Inflammatory macrophage (primary cell): ENCODE measurements at regions not wholly inside any gene's neighbourhood (a gene's known extent, or its start where the extent isn't known, plus 50 kb on each side); places are given as distances from the start of the nearest gene placed in this dataset.

ENCODE experiments used
- DNase-seq, 2 donors: peaks; one replicate each; pipeline ENCODE4 v3.0.0-alpha.2; 2020 to 2022

GRCh38 chr1:99170516-99170915 lies 93.8 kb upstream of the PLPPR4 start:
- DNase-seq: no peak

GRCh38 chr1:99171184-99171813 lies 93.0 kb upstream of the PLPPR4 start:
- DNase-seq: no peak

DNA sequence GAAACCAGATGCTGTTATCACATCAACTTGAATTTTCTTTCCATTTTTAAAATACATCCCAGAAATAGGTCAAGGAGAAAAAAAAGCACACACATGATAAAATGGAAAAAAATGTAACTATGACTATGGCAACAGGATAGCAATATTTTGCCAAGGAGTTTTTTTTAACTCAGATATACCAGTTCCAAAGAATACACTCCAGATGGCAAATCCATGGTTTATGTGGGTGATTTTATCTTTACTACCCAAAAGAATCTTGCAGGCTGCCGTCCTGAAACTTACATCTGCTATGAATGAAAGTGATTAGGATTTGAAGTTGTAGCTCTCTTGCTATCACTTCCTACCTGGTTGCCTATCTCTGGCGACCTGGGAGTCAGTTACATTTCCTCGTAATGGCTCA lies 91.0 kb upstream of the PLPPR4 start:
- DNase-seq: no peak

DNA sequence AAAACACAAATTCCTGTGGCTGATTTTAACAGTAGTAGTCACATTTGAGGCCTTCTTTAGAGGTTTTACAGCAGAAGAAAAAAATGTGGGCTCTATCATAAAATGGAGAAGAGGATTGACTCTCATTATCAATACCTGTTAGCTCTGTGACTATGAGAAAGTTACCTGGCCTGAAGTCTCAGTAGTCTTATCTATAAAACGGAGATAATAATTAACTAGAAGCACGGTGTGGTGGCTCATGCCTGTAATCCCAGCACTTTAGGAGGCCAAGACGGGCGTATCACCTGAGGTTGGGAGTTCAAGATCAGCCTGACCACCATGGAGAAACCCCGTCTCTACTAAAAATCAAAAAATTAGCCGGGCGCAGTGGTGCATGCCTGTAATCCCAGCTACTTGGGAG lies 90.4 kb upstream of the PLPPR4 start:
- DNase-seq: no peak

- DNase-seq: no peak
Observed at GRCh38 chr1:99176753-99177152, 87.5 kb upstream of the PLPPR4 start.

DNA sequence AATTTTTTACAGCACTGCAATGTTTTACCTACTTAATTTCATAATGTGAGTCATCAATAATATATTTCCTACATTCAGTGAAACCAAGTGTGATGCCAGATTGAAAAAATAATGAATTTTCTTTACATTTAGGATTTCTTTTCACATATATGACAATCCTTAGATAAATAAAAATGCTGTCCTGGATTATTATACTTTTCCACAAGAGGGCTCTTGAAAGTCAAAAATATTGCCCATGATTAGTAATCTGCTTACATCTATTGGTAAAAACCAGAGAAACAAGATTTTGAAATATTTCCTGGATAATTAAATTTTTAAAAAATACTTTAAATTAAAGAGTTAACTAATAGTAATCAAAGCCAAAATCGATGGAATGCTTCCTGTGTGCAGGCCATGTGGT lies 86.8 kb upstream of the PLPPR4 start:
- no peak for DNase-seq

DNA sequence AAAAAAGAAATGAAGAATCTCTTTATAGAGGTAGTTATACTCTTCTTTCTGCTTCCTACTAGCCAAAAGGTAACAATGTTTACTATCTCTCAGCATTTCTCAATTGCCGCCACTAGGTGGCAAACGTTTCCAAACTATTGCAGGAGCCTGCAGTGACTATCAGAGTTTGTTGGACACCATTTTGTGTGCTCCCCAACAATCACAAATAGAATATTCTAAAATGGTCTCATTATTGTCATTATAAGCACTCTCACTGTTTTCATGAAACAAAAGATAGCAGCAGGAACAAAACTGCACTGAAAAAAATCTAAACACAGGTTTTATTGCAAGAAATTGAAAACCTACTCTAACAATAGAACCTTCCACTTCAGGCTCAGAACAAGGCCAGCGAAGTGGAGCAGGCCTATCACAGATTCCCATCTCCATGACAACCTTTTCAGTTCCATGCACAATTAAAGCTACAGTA lies 83.9 kb upstream of the PLPPR4 start:
- peak; percentile 79 to 83 for DNase-seq

DNA sequence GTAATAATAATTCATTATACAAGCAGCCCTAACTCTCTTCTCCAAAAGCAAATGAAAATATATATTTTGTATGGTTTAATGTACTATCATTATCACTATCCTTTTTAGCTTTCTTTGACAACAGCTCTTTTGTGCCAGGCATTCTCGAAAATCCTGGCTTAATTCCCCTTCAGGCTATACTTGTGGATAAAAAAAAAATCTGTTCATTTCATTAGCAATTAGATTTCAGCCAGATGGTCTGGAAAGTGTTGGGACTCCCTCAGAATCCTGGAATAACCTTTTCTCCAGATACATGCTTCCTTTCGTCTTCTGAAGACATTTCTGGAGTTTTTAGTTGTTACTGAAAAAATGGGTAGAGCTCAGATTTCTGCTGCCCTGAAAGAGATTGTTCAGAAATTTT lies 83.4 kb upstream of the PLPPR4 start:
- DNase-seq: no peak

- no peak for DNase-seq
Observed at GRCh38 chr1:99181892-99182291, 82.4 kb upstream of the PLPPR4 start.

- DNase-seq: no peak
Observed at GRCh38 chr1:99185196-99185595, 79.1 kb upstream of the PLPPR4 start.

GRCh38 chr1:99193431-99193830 lies 70.9 kb upstream of the PLPPR4 start:
- no peak for DNase-seq

DNA sequence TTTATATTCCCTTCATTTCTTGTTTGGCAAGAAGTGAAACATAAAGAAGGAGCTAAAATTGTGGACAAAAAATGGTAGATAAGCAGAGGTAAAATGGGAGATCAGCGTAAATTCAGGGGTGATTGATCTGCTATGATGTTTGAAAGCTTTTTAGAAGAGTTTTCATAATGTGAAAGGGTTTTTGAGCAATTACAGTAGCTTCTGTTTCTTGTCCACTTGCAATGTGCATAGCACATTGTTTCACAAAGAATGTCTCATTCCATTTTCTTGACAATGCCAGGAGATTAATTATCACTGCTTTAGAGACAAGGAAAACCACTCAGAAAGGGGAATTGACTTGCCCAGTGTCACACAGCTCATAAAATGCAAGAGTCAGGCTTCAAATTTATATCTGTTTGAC lies 65.9 kb upstream of the PLPPR4 start:
- no peak for DNase-seq

DNA sequence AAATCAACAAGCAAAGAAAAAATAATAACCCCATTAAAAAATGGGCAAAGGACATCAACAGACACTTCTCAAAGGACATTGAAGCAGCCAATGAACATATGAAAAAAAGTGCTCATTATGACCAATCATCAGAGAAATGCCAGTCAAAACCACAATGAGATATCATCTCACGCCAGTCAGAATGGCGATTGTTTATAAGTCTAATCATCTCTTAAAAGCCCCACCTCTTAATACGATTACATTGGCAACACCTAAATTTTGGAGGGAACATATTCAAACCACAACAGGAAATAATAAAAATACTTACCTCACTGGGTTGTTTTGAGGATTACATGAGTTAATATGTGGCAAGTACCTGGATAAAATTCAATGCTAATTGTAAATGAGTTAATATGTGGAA lies 57.1 kb upstream of the PLPPR4 start:
- DNase-seq: no peak
